Activated B cell treated with CpG ODN at 0.5 μM for 24 hours (primary cell): ENCODE measurements at regions not wholly inside any gene's neighbourhood (a gene's known extent, or its start where the extent isn't known, plus 50 kb on each side); places are given as distances from the start of the nearest gene placed in this dataset.

Experiments used
- ATAC-seq: fragments of 200-7000 bp; cut with Tn5 transposase; one replicate; pipeline ENCODE4 v1.10.0; 2021; ENCODE audit warnings: low read depth, mild to moderate bottlenecking, moderate library complexity
- CTCF ChIA-PET: fragments of 350-600 bp; sonication (Branson Sonifier 250); formaldehyde crosslinking; loops from one replicate; lab custom pipeline; 2021; ENCODE audit warnings: antibody characterized with exemption; lab: Charles Lee
- POLR2A ChIA-PET: fragments of 350-600 bp; sonication (Branson Sonifier 250); formaldehyde crosslinking; loops from one replicate; lab custom pipeline; 2021; ENCODE audit warnings: antibody characterized with exemption; lab: Charles Lee
- DNase-seq: peaks from one replicate; pipeline ENCODE4 v3.0.0; 2022
- H3K27ac Mint-ChIP-seq: one replicate; pipeline ENCODE4 v1.8.0; 2020; ENCODE audit warnings: mixed read lengths
- H3K27me3 Mint-ChIP-seq: one replicate; pipeline ENCODE4 v1.8.0; 2021; ENCODE audit warnings: mixed read lengths
- H3K36me3 Mint-ChIP-seq: one replicate; pipeline ENCODE4 v1.8.0; 2021; ENCODE audit warnings: low read depth, mixed read lengths
- H3K4me1 Mint-ChIP-seq: one replicate; pipeline ENCODE4 v1.8.0; 2021; ENCODE audit warnings: mixed read lengths
- H3K4me3 Mint-ChIP-seq: one replicate; pipeline ENCODE4 v1.8.0; 2020; ENCODE audit warnings: mild to moderate bottlenecking, mixed read lengths
- H3K9me3 Mint-ChIP-seq: one replicate; pipeline ENCODE4 v1.8.0; 2020; ENCODE audit warnings: mixed read lengths
- intact Hi-C: fragments of 100-400 bp; cut with micrococcal nuclease; formaldehyde crosslinking; loops from one replicate; pipeline ENCODE4 v1.15.1; 2024
- TF ChIP-seq, protein P1 (sequence below): fragments of 200-600 bp; IDR thresholded peaks from one replicate; pipeline ENCODE4 v1.8.0; 2022; ENCODE audit warnings: antibody characterized with exemption, mild to moderate bottlenecking

- ChIA-PET CTCF (interaction anchor here (0.7 kb wide), 1 partner anchor 18 kb away, joined by 3 read pairs; no protein-coding TSS in a partner anchor), POLR2A (no interaction called here)
- TF ChIP-seq, protein P1, sequence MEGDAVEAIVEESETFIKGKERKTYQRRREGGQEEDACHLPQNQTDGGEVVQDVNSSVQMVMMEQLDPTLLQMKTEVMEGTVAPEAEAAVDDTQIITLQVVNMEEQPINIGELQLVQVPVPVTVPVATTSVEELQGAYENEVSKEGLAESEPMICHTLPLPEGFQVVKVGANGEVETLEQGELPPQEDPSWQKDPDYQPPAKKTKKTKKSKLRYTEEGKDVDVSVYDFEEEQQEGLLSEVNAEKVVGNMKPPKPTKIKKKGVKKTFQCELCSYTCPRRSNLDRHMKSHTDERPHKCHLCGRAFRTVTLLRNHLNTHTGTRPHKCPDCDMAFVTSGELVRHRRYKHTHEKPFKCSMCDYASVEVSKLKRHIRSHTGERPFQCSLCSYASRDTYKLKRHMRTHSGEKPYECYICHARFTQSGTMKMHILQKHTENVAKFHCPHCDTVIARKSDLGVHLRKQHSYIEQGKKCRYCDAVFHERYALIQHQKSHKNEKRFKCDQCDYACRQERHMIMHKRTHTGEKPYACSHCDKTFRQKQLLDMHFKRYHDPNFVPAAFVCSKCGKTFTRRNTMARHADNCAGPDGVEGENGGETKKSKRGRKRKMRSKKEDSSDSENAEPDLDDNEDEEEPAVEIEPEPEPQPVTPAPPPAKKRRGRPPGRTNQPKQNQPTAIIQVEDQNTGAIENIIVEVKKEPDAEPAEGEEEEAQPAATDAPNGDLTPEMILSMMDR = no peak
- H3K9me3 Mint-ChIP-seq = peaks cover 2% of the 10 kb centered on the region
- intact Hi-C loops = no loop called here
- ATAC-seq (no peak), DNase-seq (no peak)
- no peaks in the 10 kb centered on the region for H3K36me3 Mint-ChIP-seq
- no peaks in the 10 kb centered on the region for H3K27me3 Mint-ChIP-seq
- H3K27ac Mint-ChIP-seq = no peak overlapping the region
- H3K4me3 Mint-ChIP-seq = no peak overlapping the region
- H3K4me1 Mint-ChIP-seq = no peaks in the 10 kb centered on the region
These were observed 1560.0 kb upstream of the TENM3 start for GRCh38 chr4:180683186-180683585.

DNA sequence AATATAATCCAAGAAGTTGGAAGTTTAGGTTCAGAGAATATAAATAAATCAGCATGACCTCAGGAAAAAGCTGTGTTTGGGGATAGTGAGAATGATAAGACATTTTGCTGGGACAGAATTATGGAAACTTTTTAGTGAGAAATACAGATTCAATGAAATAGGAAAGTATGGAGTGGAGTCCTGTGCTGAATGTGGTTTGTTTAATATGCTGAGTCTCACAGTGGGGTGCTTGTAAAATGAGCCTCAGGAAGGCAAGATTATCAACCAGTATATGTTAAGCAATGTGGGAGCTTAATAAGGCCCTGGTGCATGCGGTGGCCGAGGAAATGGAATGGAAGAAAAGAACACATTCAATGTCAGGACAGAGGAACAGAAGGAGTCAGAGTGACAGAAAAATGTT, 1554.7 kb upstream of the TENM3 start:
- ChIA-PET CTCF (no interaction called here), POLR2A (no interaction called here)
- DNase-seq (no peak), ATAC-seq (no peak)
- no peak overlapping the region for H3K4me3 Mint-ChIP-seq
- no peak overlapping the region for H3K27ac Mint-ChIP-seq
- no peaks in the 10 kb centered on the region for H3K4me1 Mint-ChIP-seq
- peaks cover 5% of the 10 kb centered on the region for H3K9me3 Mint-ChIP-seq
- H3K36me3 Mint-ChIP-seq = no peaks in the 10 kb centered on the region
- intact Hi-C loops = no loop called here
- TF ChIP-seq, protein P1 = no peak
- no peaks in the 10 kb centered on the region for H3K27me3 Mint-ChIP-seq

- Mint-ChIP-seq H3K4me3 (no peak overlapping the region), H3K4me1 (no peaks in the 10 kb centered on the region), H3K27ac (no peak overlapping the region), H3K27me3 (no peaks in the 10 kb centered on the region), H3K36me3 (no peaks in the 10 kb centered on the region), H3K9me3 (peaks cover 6% of the 10 kb centered on the region)
- ChIA-PET POLR2A (no interaction called here), CTCF (no interaction called here)
- ATAC-seq (no peak), DNase-seq (no peak)
- TF ChIP-seq, protein P1 = no peak
- intact Hi-C loops = no loop called here
These were observed 1548.3 kb upstream of the TENM3 start for GRCh38 chr4:180694875-180695274.

DNA sequence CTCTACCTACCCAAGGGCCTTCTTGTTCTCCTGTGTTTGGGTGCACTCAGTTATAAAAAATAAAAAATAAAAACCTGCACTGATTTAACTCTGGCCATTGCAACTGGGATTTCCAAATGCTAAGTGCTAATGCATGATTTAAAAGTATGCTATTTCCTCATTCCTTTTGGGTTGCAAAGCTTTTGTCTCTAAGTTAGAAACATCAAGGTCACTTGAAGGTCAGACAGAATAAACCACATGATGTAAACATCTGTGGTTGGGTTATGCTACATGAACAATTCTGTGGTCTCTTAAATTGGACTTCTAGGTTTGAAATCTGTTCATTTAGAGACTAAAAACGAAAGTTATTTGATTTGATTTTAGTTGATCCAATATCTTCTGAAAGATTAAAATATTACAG, 1547.4 kb upstream of the TENM3 start:
- Mint-ChIP-seq H3K27ac (no peak overlapping the region), H3K9me3 (peaks cover 6% of the 10 kb centered on the region), H3K4me1 (no peaks in the 10 kb centered on the region), H3K4me3 (no peak overlapping the region), H3K27me3 (no peaks in the 10 kb centered on the region), H3K36me3 (no peaks in the 10 kb centered on the region)
- TF ChIP-seq, protein P1 = no peak
- no peak for DNase-seq
- ChIA-PET CTCF (no interaction called here), POLR2A (no interaction called here)
- ATAC-seq = no peak
- intact Hi-C loops = no loop called here

DNA sequence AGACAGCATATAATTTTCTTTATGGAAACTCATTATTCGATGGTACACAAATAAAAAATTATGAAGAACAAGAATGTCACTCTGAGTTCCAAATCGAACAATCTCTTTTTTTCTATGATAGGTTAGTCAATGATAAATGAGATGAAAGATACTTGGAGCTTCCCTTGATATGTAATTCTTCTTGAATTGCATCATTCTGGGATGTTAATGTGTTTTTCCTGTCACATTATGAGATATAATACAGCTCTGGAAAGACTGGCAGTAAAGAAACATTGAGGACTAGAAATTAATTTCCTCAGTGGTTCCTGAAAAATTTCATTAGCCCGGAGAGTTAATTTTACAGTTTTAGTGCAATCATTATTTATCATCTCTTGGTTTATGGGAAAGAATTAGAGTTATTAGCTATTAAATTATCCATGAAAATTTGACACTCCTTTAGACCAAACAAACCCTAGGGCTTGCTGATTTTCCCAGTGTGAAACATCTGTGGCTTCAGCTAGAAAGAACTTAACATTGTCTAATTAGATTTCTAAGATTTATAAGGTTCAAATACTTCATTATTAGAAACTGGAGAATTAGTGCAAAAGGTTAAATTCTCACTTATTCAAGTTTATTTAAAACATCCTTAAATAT, 1546.6 kb upstream of the TENM3 start:
- Mint-ChIP-seq H3K9me3 (peaks cover 6% of the 10 kb centered on the region), H3K36me3 (no peaks in the 10 kb centered on the region), H3K27ac (no peak overlapping the region), H3K4me1 (no peaks in the 10 kb centered on the region), H3K27me3 (no peaks in the 10 kb centered on the region), H3K4me3 (no peak overlapping the region)
- no peak for DNase-seq
- CTCF ChIA-PET = no interaction called here
- POLR2A ChIA-PET = no interaction called here
- intact Hi-C loops = no loop called here
- TF ChIP-seq, protein P1 = no peak
- no peak for ATAC-seq
